Endothelial cell of umbilical vein (primary cell): ENCODE measurements at regions not wholly inside any gene's neighbourhood (a gene's known extent, or its start where the extent isn't known, plus 50 kb on each side); places are given as distances from the start of the nearest gene placed in this dataset.

Experiments used
- BruUV-seq: library from RNA; stranded (reverse); fragments of 400-500 nt; replicated peaks from 2 replicates; lab custom pipeline; 2021; lab: Mats Ljungman, UMichigan
- CTCF ChIA-PET: fragments of 300-600, 350-600 bp; sonication (Branson Sonifier 250); formaldehyde crosslinking; loops from one replicate; lab custom pipeline; 2021; ENCODE audit warnings: antibody characterized with exemption, inconsistent platforms; lab: Charles Lee
- POLR2A ChIA-PET: fragments of 300-600, 350-600 bp; sonication (Branson Sonifier 250); formaldehyde crosslinking; loops from one replicate; lab custom pipeline; 2021; ENCODE audit warnings: antibody characterized with exemption, inconsistent platforms; lab: Charles Lee
- DNase-seq: peaks from one replicate; pipeline ENCODE4 v3.0.0-alpha.2; 2011; ENCODE audit warnings: low read depth, low spot score
- FAIRE-seq: peaks from 2 replicates; lab custom pipeline; 2011; peaks lifted over from hg19 to GRCh38; lab: Jason Lieb, UNC
- H2AFZ ChIP-seq: 2 replicates; pipeline ENCODE4 v1.6.0; 2012; ENCODE audit warnings: low read depth, low read length, control low read depth, inconsistent platforms
- H3K27ac ChIP-seq: 2 replicates; pipeline ENCODE4 v1.5.1; 2011; ENCODE audit warnings: low read depth, mild to moderate bottlenecking, control low read depth, low read length, moderate library complexity; ENCODE audit not compliant: insufficient read depth
- H3K27me3 ChIP-seq, 2 experiments: 2 replicates each; pipeline versions ENCODE4 v1.6.0 to v1.6.1; 2011; ENCODE audit warnings: low read length in 2 of 2, mixed read lengths in 1 of 2; ENCODE audit not compliant: control insufficient read depth in 2 of 2, insufficient read depth in 2 of 2
- H3K36me3 ChIP-seq, 2 experiments: 2 replicates in 1 of 2; 3 replicates in 1 of 2; pipeline ENCODE4 v1.5.1; 2011; ENCODE audit warnings: low read length in 2 of 2, mild to moderate bottlenecking in 1 of 2, moderate library complexity in 1 of 2; ENCODE audit not compliant: control insufficient read depth in 2 of 2, insufficient read depth in 2 of 2; ENCODE audit errors: extremely low read depth in 1 of 2
- H3K4me1 ChIP-seq: 3 replicates; pipeline ENCODE4 v1.5.1; 2011; ENCODE audit warnings: mild to moderate bottlenecking, low read length; ENCODE audit not compliant: control insufficient read depth, insufficient read depth; ENCODE audit errors: extremely low read depth
- H3K4me2 ChIP-seq: 2 replicates; pipeline ENCODE4 v1.6.1; 2011; ENCODE audit warnings: low read length, control low read depth, mixed read lengths; ENCODE audit not compliant: insufficient read depth
- H3K4me3 ChIP-seq, 3 experiments: fragments of 200-600 bp in 1 of 3; sonication (generic), shearing (Covaris generic) in 1 of 3; replicated peaks in 1 of 3; 2 replicates each; pipeline ENCODE4 v1.5.1; 2011 to 2016; ENCODE audit warnings: control low read depth in 3 of 3, low read length in 3 of 3, mild to moderate bottlenecking in 2 of 3, inconsistent platforms in 1 of 3, low read depth in 1 of 3, moderate library complexity in 1 of 3; ENCODE audit not compliant: insufficient read depth in 1 of 3
- H3K79me2 ChIP-seq: 2 replicates; pipeline ENCODE4 v1.6.0; 2012; ENCODE audit warnings: low read length, inconsistent platforms; ENCODE audit not compliant: control insufficient read depth, insufficient read depth
- H3K9ac ChIP-seq: replicated peaks from 2 replicates; pipeline ENCODE3; 2011; ENCODE audit warnings: low read length, control low read depth; ENCODE audit not compliant: insufficient read depth; ENCODE audit errors: extremely low read depth
- H3K9me1 ChIP-seq: replicated peaks from 3 replicates; pipeline ENCODE4 v1.6.0; 2011; ENCODE audit warnings: mild to moderate bottlenecking, low read length; ENCODE audit not compliant: control insufficient read depth, insufficient read depth; ENCODE audit errors: extremely low read depth
- H3K9me3 ChIP-seq: replicated peaks from 2 replicates; pipeline ENCODE4 v1.5.1; 2012; ENCODE audit warnings: low read length, inconsistent platforms; ENCODE audit not compliant: control insufficient read depth, insufficient read depth
- H4K20me1 ChIP-seq: replicated peaks from 2 replicates; pipeline ENCODE3; 2011; ENCODE audit warnings: mild to moderate bottlenecking, low read length; ENCODE audit not compliant: control insufficient read depth, insufficient read depth; ENCODE audit errors: extremely low read depth
- CTCF ChIP-seq, 2 donors: IDR thresholded peaks; 1 replicate in 1 of 2; 2 replicates in 1 of 2; pipeline ENCODE4 v1.5.1; 2011; ENCODE audit warnings: low read length in 2 of 2, mild to moderate bottlenecking in 2 of 2, moderate library complexity in 2 of 2, control low read depth in 1 of 2, inconsistent platforms in 1 of 2, low read depth in 1 of 2; ENCODE audit not compliant: insufficient read depth in 1 of 2; ENCODE audit errors: extremely low read depth in 1 of 2
- EZH2 ChIP-seq: IDR thresholded peaks from 2 replicates; pipeline ENCODE4 v1.6.1; 2012; ENCODE audit warnings: borderline replicate concordance, low read depth, mild to moderate bottlenecking, moderate library complexity, low read length, inconsistent platforms; ENCODE audit not compliant: severe bottlenecking
- FOS ChIP-seq: IDR thresholded peaks from 2 replicates; pipeline ENCODE4 v1.6.1; 2011; ENCODE audit warnings: mild to moderate bottlenecking, low read length, moderate library complexity, borderline replicate concordance; ENCODE audit not compliant: insufficient read depth
- GATA2 ChIP-seq: IDR thresholded peaks from 2 replicates; pipeline ENCODE4 v1.7.0; 2011; ENCODE audit warnings: low read depth, mild to moderate bottlenecking, moderate library complexity, mixed read lengths, low read length; ENCODE audit not compliant: insufficient read length, insufficient read depth
- JUN ChIP-seq: IDR thresholded peaks from 2 replicates; pipeline ENCODE4 v1.6.1; 2011; ENCODE audit warnings: borderline replicate concordance, low read depth; ENCODE audit not compliant: insufficient read length, insufficient read depth
- MAX ChIP-seq: IDR thresholded peaks from 2 replicates; pipeline ENCODE4 v1.6.1; 2011; ENCODE audit not compliant: insufficient read depth, insufficient read length
- MYC ChIP-seq: IDR thresholded peaks from one replicate; pipeline ENCODE4 v1.6.1; 2011; ENCODE audit warnings: mild to moderate bottlenecking, low read depth, low read length
- POLR2A ChIP-seq: IDR thresholded peaks from 2 replicates; pipeline ENCODE4 v1.6.1; 2012; ENCODE audit warnings: low read depth, mild to moderate bottlenecking, control low read depth, low read length
- POLR2AphosphoS5 ChIP-seq: IDR thresholded peaks from 2 replicates; pipeline ENCODE4 v1.6.1; 2012; ENCODE audit warnings: low read depth, mild to moderate bottlenecking, control low read depth, low read length, moderate library complexity; ENCODE audit not compliant: insufficient read depth
- dilution Hi-C: fragments of 300-500 bp; cut with MboI; formaldehyde crosslinking; loops from one replicate; pipeline ENCODE4 v1.15.0; 2019; ENCODE audit warnings: low sequenced_read_pairs; ENCODE audit not compliant: extremely low pct_ligation_motif_present
- intact Hi-C: fragments of 100-400 bp; cut with micrococcal nuclease; formaldehyde crosslinking; loops from one replicate; pipeline ENCODE4 v1.10.0; 2022

- Histone ChIP-seq H3K9me1 (no peaks in the 10 kb centered on the region), H3K9ac (no peak overlapping the region), H3K9me3 (no peaks in the 10 kb centered on the region), H3K4me2 (no peak overlapping the region), H3K4me3 (no peak overlapping the region), H3K4me1 (no peaks in the 10 kb centered on the region), H4K20me1 (no peaks in the 10 kb centered on the region), H3K27me3 (peaks cover 0 to 17% of the 10 kb centered on the region in 2 experiments), H3K27ac (no peak overlapping the region), H2AFZ (no peak overlapping the region), H3K79me2 (no peaks in the 10 kb centered on the region), H3K36me3 (no peaks in the 10 kb centered on the region)
- ChIA-PET CTCF (interaction anchor here (1.0 to 2.3 kb wide), 2 partner anchors 14 to 30 kb away, joined by 3 to 7 read pairs; no protein-coding TSS in a partner anchor), POLR2A (interaction anchor here (0.5 kb wide), 1 partner anchor 142 kb away, joined by 3 read pairs; no protein-coding TSS in a partner anchor)
- DNase-seq = no peak
- intact Hi-C loops (no loop called here), dilution Hi-C loops (no loop called here)
- TF ChIP-seq GATA2 (no peak), POLR2A (no peak), JUN (no peak), CTCF (IDR thresholded peaks at IDR 0.05; ENCODE audit: extremely low read depth in 1 of 2, insufficient read depth in 1 of 2, low read depth in 1 of 2, low read length in 2 of 2) (no peak), MAX (no peak), FOS (no peak), MYC (no peak), EZH2 (no peak), POLR2AphosphoS5 (no peak)
- no TSS peak for BruUV-seq
- no peak for FAIRE-seq
Observed at GRCh38 chr10:60615541-60615940, 162.7 kb upstream of the CDK1 start.
